ENCODE measurements at regions not wholly inside any gene's neighbourhood (a gene's known extent, or its start where the extent isn't known, plus 50 kb on each side); places are given as distances from the start of the nearest gene placed in this dataset.

DNA sequence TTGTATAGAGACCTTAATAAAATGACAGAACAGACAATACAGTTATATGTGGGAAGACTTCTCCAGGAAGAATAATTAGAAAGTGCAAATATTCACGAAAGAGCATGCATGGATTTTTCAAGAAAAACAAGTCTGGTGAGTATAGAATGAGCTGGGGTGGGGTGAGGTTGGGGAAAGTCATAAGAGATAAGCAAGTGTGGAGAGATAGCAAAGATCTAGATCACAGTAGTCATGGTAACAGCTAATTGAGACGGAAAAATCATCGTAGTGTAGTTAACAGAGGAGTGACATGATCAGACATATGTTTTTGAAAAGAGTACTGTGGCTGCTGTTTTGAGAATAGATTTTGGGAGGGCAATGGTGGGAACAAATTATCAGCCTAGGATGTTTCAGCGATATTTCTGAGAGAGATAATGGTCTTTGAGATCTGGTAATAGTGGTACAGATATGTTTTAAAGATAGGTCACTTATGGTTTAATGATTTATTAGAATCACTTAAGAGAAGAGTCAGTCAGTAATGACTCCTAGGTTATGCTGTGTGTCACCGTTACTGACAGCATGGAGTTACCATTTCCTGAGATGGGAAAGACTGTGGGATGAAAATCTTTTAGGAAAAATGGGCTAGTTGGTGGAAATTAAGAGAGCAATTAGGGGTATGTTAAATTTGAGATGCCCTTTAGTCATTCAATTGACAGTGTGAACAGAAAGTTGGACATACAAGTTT, 248.5 kb upstream of the SLC8A1 start:
- TF ChIP-seq ZNF274 (IDR thresholded peaks at IDR 0.05; ENCODE audit: low read depth, low read length), result no peak
- no peak for TF ChIP-seq YY1 (IDR thresholded peaks at IDR 0.05; ENCODE audit: insufficient read depth, insufficient read length)

All from NT2/D1 (cell line).